WTC11 (cell line): ENCODE measurements at regions not wholly inside any gene's neighbourhood (a gene's known extent, or its start where the extent isn't known, plus 50 kb on each side); places are given as distances from the start of the nearest gene placed in this dataset.

Experiments
- ATAC-seq: fragments of 200-7000 bp; cut with Tn5 transposase; 2 replicates; pipeline ENCODE4 v1.10.0; 2021; ENCODE audit warnings: mild to moderate bottlenecking, moderate library complexity
- CTCF ChIA-PET: fragments of 300-600 bp; sonication (Branson Sonifier 250); formaldehyde crosslinking; loops from one replicate; lab custom pipeline; 2021; ENCODE audit warnings: antibody characterized with exemption; lab: Charles Lee
- POLR2A ChIA-PET: fragments of 350-600 bp; sonication (Branson Sonifier 250); formaldehyde crosslinking; loops from one replicate; lab custom pipeline; 2021; ENCODE audit warnings: antibody characterized with exemption; lab: Charles Lee
- DNase-seq: peaks from one replicate; pipeline ENCODE4 v3.0.0; 2021; ENCODE audit warnings: low spot score
- H3K27ac Mint-ChIP-seq: 2 replicates; pipeline ENCODE4 v1.8.0; 2021; ENCODE audit warnings: mixed read lengths
- H3K27me3 Mint-ChIP-seq: 2 replicates; pipeline ENCODE4 v1.8.0; 2021; ENCODE audit warnings: low read depth, mild to moderate bottlenecking, moderate library complexity, mixed read lengths
- H3K36me3 Mint-ChIP-seq: 2 replicates; pipeline ENCODE4 v1.8.0; 2021; ENCODE audit warnings: mixed read lengths
- H3K4me1 Mint-ChIP-seq: 2 replicates; pipeline ENCODE4 v1.8.0; 2022; ENCODE audit warnings: mixed read lengths
- H3K4me3 Mint-ChIP-seq: 2 replicates; pipeline ENCODE4 v1.8.0; 2021; ENCODE audit warnings: mild to moderate bottlenecking, moderate library complexity, mixed read lengths
- H3K9me3 Mint-ChIP-seq: 2 replicates; pipeline ENCODE4 v1.8.0; 2021; ENCODE audit warnings: mixed read lengths
- ATF1 ChIP-seq: sonication (generic); formaldehyde crosslinking; IDR thresholded peaks from 2 replicates; pipeline ENCODE4 v1.8.1; 2023; ENCODE audit warnings: mild to moderate bottlenecking, moderate library complexity, missing genetic modification reagents
- CREB1 ChIP-seq: sonication (generic); formaldehyde crosslinking; IDR thresholded peaks from 2 replicates; pipeline ENCODE4 v1.8.0; 2023; ENCODE audit warnings: mild to moderate bottlenecking, missing genetic modification reagents
- GABPB1 ChIP-seq: sonication (generic); formaldehyde crosslinking; IDR thresholded peaks from 2 replicates; pipeline ENCODE4 v1.8.1; 2023; ENCODE audit warnings: mild to moderate bottlenecking, missing genetic modification reagents
- GTF2I ChIP-seq: fragments of 250-450 bp; sonication (Bioruptor Pico); conservative IDR thresholded peaks from 2 replicates; pipeline ENCODE4 v1.4.0; 2021; ENCODE audit warnings: mild to moderate bottlenecking
- HMGA2 ChIP-seq: fragments of 250-450 bp; sonication (Bioruptor Pico); IDR thresholded peaks from 2 replicates; pipeline ENCODE4 v1.4.0; 2021; ENCODE audit warnings: mild to moderate bottlenecking, moderate library complexity
- KAT7 ChIP-seq: sonication (generic); formaldehyde crosslinking; IDR thresholded peaks from 2 replicates; pipeline ENCODE4 v1.8.1; 2023; ENCODE audit warnings: missing genetic modification reagents, mild to moderate bottlenecking, borderline replicate concordance
- NFYB ChIP-seq: sonication (generic); formaldehyde crosslinking; conservative IDR thresholded peaks from 2 replicates; pipeline ENCODE4 v1.8.0; 2022; ENCODE audit warnings: low read depth, missing genetic modification reagents
- NR2C2 ChIP-seq: sonication (generic); formaldehyde crosslinking; IDR thresholded peaks from 2 replicates; pipeline ENCODE4 v1.8.0; 2022; ENCODE audit warnings: mild to moderate bottlenecking, missing genetic modification reagents
- NR3C1 ChIP-seq: sonication (generic); formaldehyde crosslinking; conservative IDR thresholded peaks from 2 replicates; pipeline ENCODE4 v1.8.1; 2023; ENCODE audit warnings: low read depth, mild to moderate bottlenecking, missing genetic modification reagents
- SMAD4 ChIP-seq: sonication (generic); formaldehyde crosslinking; IDR thresholded peaks from 2 replicates; pipeline ENCODE4 v1.8.0; 2022; ENCODE audit warnings: mild to moderate bottlenecking, missing genetic modification reagents
- TEAD1 ChIP-seq: sonication (generic); formaldehyde crosslinking; IDR thresholded peaks from 2 replicates; pipeline ENCODE4 v1.8.0; 2022; ENCODE audit warnings: mild to moderate bottlenecking, missing genetic modification reagents
- TEAD4 ChIP-seq: sonication (generic); formaldehyde crosslinking; IDR thresholded peaks from 2 replicates; pipeline ENCODE4 v1.8.0; 2022; ENCODE audit warnings: mild to moderate bottlenecking, missing genetic modification reagents
- ZBTB21 ChIP-seq: sonication (generic); formaldehyde crosslinking; IDR thresholded peaks from 2 replicates; pipeline ENCODE4 v1.8.1; 2023; ENCODE audit warnings: mild to moderate bottlenecking, missing genetic modification reagents, borderline replicate concordance
- ZNF121 ChIP-seq: sonication (generic); formaldehyde crosslinking; IDR thresholded peaks from 2 replicates; pipeline ENCODE4 v1.8.0; 2023; ENCODE audit warnings: missing genetic modification reagents
- ZNF317 ChIP-seq: sonication (generic); formaldehyde crosslinking; IDR thresholded peaks from 2 replicates; pipeline ENCODE4 v1.8.1; 2023; ENCODE audit warnings: low read depth, mild to moderate bottlenecking, moderate library complexity, missing genetic modification reagents, borderline replicate concordance
- TF ChIP-seq, protein P1 (sequence below): sonication (generic); formaldehyde crosslinking; IDR thresholded peaks from 2 replicates; pipeline ENCODE4 v1.8.1; 2022; ENCODE audit warnings: low read depth, missing genetic modification reagents, borderline replicate concordance
- TF ChIP-seq, protein P2 (sequence below): fragments of 250-450 bp; sonication (Bioruptor Pico); IDR thresholded peaks from 2 replicates; pipeline ENCODE4 v1.9.0; 2021; ENCODE audit warnings: mild to moderate bottlenecking
- TF ChIP-seq, protein P3 (sequence below): sonication (generic); formaldehyde crosslinking; IDR thresholded peaks from 2 replicates; pipeline ENCODE4 v1.8.1; 2023; ENCODE audit warnings: mild to moderate bottlenecking, missing genetic modification reagents
- TF ChIP-seq, protein P4 (sequence below): sonication (generic); formaldehyde crosslinking; conservative IDR thresholded peaks from 2 replicates; pipeline ENCODE4 v1.8.1; 2022; ENCODE audit warnings: mild to moderate bottlenecking, missing genetic modification reagents
- TF ChIP-seq, protein P5 (sequence below): sonication (generic); formaldehyde crosslinking; IDR thresholded peaks from 2 replicates; pipeline ENCODE4 v1.8.0; 2022; ENCODE audit warnings: mild to moderate bottlenecking, missing genetic modification reagents
- TF ChIP-seq, protein P6 (sequence below): fragments of 250-450 bp; sonication (Bioruptor Pico); IDR thresholded peaks from 2 replicates; pipeline ENCODE4 v1.9.0; 2021; ENCODE audit warnings: mild to moderate bottlenecking
- TF ChIP-seq, protein P7 (sequence below): sonication (generic); formaldehyde crosslinking; IDR thresholded peaks from 2 replicates; pipeline ENCODE4 v1.8.1; 2023; ENCODE audit warnings: mild to moderate bottlenecking, missing genetic modification reagents, moderate library complexity
- TF ChIP-seq, protein P8 (sequence below): sonication (generic); formaldehyde crosslinking; conservative IDR thresholded peaks from 2 replicates; pipeline ENCODE4 v1.8.1; 2023; ENCODE audit warnings: mild to moderate bottlenecking, low read depth, missing genetic modification reagents, moderate library complexity

DNA sequence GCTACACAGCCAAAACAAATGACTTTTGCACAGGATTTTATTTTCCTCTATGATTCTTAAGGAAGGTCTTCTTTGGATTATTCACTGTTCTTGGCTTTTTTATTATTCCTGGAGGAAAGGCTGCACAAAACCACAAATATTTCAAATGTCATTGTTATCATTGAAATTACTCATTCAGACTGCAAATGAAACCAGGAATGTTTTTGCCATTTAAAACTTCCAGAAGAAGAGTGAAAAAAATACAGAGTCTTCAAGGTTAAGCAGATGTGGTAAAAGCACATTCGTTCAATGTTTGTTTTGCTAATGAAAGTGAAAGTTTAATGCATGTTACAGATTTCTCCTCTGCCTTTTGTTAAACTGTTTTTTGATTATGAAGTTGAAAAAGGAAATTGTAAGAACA is 238.2 kb downstream of the TLE4 start:
- Mint-ChIP-seq H3K9me3 (no peaks in the 10 kb centered on the region), H3K27ac (no peak overlapping the region), H3K4me3 (no peak overlapping the region), H3K27me3 (no peaks in the 10 kb centered on the region)
- ChIA-PET CTCF (no interaction called here), POLR2A (no interaction called here)
- TF ChIP-seq KAT7 (CRISPR knock-in tag) (no peak), GTF2I (CRISPR knock-in tag) (no peak), ZNF317 (CRISPR knock-in tag) (no peak), HMGA2 (CRISPR knock-in tag) (no peak), ZBTB21 (CRISPR knock-in tag) (no peak), SMAD4 (no peak)
- TF ChIP-seq, protein P1, sequence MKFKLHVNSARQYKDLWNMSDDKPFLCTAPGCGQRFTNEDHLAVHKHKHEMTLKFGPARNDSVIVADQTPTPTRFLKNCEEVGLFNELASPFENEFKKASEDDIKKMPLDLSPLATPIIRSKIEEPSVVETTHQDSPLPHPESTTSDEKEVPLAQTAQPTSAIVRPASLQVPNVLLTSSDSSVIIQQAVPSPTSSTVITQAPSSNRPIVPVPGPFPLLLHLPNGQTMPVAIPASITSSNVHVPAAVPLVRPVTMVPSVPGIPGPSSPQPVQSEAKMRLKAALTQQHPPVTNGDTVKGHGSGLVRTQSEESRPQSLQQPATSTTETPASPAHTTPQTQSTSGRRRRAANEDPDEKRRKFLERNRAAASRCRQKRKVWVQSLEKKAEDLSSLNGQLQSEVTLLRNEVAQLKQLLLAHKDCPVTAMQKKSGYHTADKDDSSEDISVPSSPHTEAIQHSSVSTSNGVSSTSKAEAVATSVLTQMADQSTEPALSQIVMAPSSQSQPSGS, result no peak
- TF ChIP-seq, protein P2, sequence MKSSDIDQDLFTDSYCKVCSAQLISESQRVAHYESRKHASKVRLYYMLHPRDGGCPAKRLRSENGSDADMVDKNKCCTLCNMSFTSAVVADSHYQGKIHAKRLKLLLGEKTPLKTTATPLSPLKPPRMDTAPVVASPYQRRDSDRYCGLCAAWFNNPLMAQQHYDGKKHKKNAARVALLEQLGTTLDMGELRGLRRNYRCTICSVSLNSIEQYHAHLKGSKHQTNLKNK (CRISPR knock-in tag), result no peak
- TF ChIP-seq, protein P3, sequence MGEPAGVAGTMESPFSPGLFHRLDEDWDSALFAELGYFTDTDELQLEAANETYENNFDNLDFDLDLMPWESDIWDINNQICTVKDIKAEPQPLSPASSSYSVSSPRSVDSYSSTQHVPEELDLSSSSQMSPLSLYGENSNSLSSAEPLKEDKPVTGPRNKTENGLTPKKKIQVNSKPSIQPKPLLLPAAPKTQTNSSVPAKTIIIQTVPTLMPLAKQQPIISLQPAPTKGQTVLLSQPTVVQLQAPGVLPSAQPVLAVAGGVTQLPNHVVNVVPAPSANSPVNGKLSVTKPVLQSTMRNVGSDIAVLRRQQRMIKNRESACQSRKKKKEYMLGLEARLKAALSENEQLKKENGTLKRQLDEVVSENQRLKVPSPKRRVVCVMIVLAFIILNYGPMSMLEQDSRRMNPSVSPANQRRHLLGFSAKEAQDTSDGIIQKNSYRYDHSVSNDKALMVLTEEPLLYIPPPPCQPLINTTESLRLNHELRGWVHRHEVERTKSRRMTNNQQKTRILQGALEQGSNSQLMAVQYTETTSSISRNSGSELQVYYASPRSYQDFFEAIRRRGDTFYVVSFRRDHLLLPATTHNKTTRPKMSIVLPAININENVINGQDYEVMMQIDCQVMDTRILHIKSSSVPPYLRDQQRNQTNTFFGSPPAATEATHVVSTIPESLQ (CRISPR knock-in tag), result no peak
- TF ChIP-seq, protein P4, sequence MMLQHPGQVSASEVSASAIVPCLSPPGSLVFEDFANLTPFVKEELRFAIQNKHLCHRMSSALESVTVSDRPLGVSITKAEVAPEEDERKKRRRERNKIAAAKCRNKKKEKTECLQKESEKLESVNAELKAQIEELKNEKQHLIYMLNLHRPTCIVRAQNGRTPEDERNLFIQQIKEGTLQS, result no peak
- TF ChIP-seq, protein P5, sequence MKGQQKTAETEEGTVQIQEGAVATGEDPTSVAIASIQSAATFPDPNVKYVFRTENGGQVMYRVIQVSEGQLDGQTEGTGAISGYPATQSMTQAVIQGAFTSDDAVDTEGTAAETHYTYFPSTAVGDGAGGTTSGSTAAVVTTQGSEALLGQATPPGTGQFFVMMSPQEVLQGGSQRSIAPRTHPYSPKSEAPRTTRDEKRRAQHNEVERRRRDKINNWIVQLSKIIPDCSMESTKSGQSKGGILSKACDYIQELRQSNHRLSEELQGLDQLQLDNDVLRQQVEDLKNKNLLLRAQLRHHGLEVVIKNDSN (CRISPR knock-in tag), result no peak
- TF ChIP-seq, all 79 proteins: peak for 0
- DNase-seq, result no peak
- Mint-ChIP-seq H3K36me3 (no peaks in the 10 kb centered on the region), H3K4me1 (peaks cover 37% of the 10 kb centered on the region)
- ATAC-seq, result no peak

DNA sequence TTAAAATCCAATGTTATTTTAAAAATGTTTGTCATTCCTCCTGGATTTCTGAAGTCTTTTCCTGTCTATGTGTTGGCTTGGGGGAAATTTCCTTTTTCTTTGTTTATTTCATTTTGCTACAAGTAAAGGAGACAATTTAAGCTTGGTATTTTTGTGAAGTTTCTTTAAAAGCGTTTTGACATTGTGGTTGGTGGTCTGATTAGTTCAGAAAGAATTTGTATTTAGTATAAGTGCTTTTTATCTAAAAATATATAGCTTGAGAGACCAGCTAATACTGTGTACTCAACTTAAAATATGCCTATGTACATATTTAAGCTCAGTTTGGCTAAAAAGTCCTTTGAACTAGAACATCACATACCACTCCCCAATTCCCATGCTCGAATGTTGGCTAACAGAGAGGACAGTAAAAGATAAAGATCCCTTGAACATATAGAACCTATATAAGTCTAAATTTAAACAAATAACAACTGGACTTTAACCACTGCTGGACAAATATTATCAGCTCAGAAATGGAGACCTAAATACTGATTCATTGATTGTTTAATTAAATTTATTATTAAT is 237.6 kb downstream of the TLE4 start:
- no peak overlapping the region for H3K4me3 Mint-ChIP-seq
- no peaks in the 10 kb centered on the region for H3K36me3 Mint-ChIP-seq
- no peaks in the 10 kb centered on the region for H3K9me3 Mint-ChIP-seq
- peaks cover 37% of the 10 kb centered on the region for H3K4me1 Mint-ChIP-seq
- ChIA-PET CTCF (no interaction called here), POLR2A (no interaction called here)
- no peak overlapping the region for H3K27ac Mint-ChIP-seq
- H3K27me3 Mint-ChIP-seq, result no peaks in the 10 kb centered on the region
- DNase-seq, result no peak
- no peak for ATAC-seq
- TF ChIP-seq TEAD1 (CRISPR knock-in tag) (no peak), CREB1 (CRISPR knock-in tag) (no peak), NR3C1 (CRISPR knock-in tag) (no peak), ZNF121 (CRISPR knock-in tag) (no peak), GABPB1 (CRISPR knock-in tag) (no peak), NFYB (no peak), NR2C2 (CRISPR knock-in tag) (no peak), HMGA2 (CRISPR knock-in tag) (no peak), KAT7 (CRISPR knock-in tag) (no peak), ATF1 (no peak), TEAD4 (CRISPR knock-in tag) (no peak)
- TF ChIP-seq, protein P6, sequence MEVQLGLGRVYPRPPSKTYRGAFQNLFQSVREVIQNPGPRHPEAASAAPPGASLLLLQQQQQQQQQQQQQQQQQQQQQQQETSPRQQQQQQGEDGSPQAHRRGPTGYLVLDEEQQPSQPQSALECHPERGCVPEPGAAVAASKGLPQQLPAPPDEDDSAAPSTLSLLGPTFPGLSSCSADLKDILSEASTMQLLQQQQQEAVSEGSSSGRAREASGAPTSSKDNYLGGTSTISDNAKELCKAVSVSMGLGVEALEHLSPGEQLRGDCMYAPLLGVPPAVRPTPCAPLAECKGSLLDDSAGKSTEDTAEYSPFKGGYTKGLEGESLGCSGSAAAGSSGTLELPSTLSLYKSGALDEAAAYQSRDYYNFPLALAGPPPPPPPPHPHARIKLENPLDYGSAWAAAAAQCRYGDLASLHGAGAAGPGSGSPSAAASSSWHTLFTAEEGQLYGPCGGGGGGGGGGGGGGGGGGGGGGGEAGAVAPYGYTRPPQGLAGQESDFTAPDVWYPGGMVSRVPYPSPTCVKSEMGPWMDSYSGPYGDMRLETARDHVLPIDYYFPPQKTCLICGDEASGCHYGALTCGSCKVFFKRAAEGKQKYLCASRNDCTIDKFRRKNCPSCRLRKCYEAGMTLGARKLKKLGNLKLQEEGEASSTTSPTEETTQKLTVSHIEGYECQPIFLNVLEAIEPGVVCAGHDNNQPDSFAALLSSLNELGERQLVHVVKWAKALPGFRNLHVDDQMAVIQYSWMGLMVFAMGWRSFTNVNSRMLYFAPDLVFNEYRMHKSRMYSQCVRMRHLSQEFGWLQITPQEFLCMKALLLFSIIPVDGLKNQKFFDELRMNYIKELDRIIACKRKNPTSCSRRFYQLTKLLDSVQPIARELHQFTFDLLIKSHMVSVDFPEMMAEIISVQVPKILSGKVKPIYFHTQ (CRISPR knock-in tag), result no peak
- TF ChIP-seq, protein P5 (CRISPR knock-in tag), result no peak
- TF ChIP-seq, protein P7, sequence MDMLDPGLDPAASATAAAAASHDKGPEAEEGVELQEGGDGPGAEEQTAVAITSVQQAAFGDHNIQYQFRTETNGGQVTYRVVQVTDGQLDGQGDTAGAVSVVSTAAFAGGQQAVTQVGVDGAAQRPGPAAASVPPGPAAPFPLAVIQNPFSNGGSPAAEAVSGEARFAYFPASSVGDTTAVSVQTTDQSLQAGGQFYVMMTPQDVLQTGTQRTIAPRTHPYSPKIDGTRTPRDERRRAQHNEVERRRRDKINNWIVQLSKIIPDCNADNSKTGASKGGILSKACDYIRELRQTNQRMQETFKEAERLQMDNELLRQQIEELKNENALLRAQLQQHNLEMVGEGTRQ (CRISPR knock-in tag), result no peak
- TF ChIP-seq, protein P8, sequence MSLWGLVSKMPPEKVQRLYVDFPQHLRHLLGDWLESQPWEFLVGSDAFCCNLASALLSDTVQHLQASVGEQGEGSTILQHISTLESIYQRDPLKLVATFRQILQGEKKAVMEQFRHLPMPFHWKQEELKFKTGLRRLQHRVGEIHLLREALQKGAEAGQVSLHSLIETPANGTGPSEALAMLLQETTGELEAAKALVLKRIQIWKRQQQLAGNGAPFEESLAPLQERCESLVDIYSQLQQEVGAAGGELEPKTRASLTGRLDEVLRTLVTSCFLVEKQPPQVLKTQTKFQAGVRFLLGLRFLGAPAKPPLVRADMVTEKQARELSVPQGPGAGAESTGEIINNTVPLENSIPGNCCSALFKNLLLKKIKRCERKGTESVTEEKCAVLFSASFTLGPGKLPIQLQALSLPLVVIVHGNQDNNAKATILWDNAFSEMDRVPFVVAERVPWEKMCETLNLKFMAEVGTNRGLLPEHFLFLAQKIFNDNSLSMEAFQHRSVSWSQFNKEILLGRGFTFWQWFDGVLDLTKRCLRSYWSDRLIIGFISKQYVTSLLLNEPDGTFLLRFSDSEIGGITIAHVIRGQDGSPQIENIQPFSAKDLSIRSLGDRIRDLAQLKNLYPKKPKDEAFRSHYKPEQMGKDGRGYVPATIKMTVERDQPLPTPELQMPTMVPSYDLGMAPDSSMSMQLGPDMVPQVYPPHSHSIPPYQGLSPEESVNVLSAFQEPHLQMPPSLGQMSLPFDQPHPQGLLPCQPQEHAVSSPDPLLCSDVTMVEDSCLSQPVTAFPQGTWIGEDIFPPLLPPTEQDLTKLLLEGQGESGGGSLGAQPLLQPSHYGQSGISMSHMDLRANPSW, result no peak
- TF ChIP-seq, protein P2 (CRISPR knock-in tag), result no peak
